ENCODE measurements at regions not wholly inside any gene's neighbourhood (a gene's known extent, or its start where the extent isn't known, plus 50 kb on each side); places are given as distances from the start of the nearest gene placed in this dataset.

GRCh38 chr11:97974798-97975498 lies 1045.8 kb upstream of the CNTN5 start:
- Histone ChIP-seq H3K4me3 (ENCODE audit: low read depth, low read length) (no peak overlapping the region), H3K36me3 (replicated peaks) (no peaks in the 10 kb centered on the region), H3K27me3 (replicated peaks) (no peaks in the 10 kb centered on the region), H3K27ac (no peak overlapping the region)
- in situ Hi-C loops (cut with HindIII; ENCODE audit: low pct_ligation_motif_present, low sequenced_read_pairs): no loop called here
- no peak for DNase-seq
- no peak for TF ChIP-seq CTCF (IDR thresholded peaks at IDR 0.05; ENCODE audit: low read depth, low read length, missing control alignments)

- Histone ChIP-seq H3K36me3 (replicated peaks) (no peaks in the 10 kb centered on the region), H3K4me3 (ENCODE audit: low read depth, low read length) (no peak overlapping the region), H3K27me3 (replicated peaks) (no peaks in the 10 kb centered on the region), H3K27ac (no peak overlapping the region)
- no peak for DNase-seq
- no peak for TF ChIP-seq CTCF (IDR thresholded peaks at IDR 0.05; ENCODE audit: low read depth, low read length, missing control alignments)
- in situ Hi-C loops (cut with HindIII; ENCODE audit: low pct_ligation_motif_present, low sequenced_read_pairs): no loop called here
Measured at GRCh38 chr11:97977726-97978125, 1043.0 kb upstream of the CNTN5 start.

- H3K4me3 ChIP-seq (ENCODE audit: low read depth, low read length): no peak overlapping the region
- TF ChIP-seq CTCF (IDR thresholded peaks at IDR 0.05; ENCODE audit: low read depth, low read length, missing control alignments): no peak
- H3K36me3 ChIP-seq (replicated peaks): no peaks in the 10 kb centered on the region
- in situ Hi-C loops (cut with HindIII; ENCODE audit: low pct_ligation_motif_present, low sequenced_read_pairs): no loop called here
- no peak overlapping the region for H3K27ac ChIP-seq
- H3K27me3 ChIP-seq (replicated peaks): no peaks in the 10 kb centered on the region
- DNase-seq: no peak
Measured at GRCh38 chr11:97979741-97980140, 1041.0 kb upstream of the CNTN5 start.

GRCh38 chr11:97982512-97982911 lies 1038.2 kb upstream of the CNTN5 start:
- DNase-seq: no peak

GRCh38 chr11:97989121-97989520 lies 1031.6 kb upstream of the CNTN5 start:
- no peak for TF ChIP-seq CTCF (IDR thresholded peaks at IDR 0.05; ENCODE audit: low read depth, low read length, missing control alignments)
- no peaks in the 10 kb centered on the region for H3K27me3 ChIP-seq (replicated peaks)
- no peak for DNase-seq
- no peaks in the 10 kb centered on the region for H3K36me3 ChIP-seq (replicated peaks)
- H3K27ac ChIP-seq: no peak overlapping the region
- no peak overlapping the region for H3K4me3 ChIP-seq (ENCODE audit: low read depth, low read length)
- in situ Hi-C loops (cut with HindIII; ENCODE audit: low pct_ligation_motif_present, low sequenced_read_pairs): no loop called here

More at GRCh38 chr11:97982512-97982911, 1038.2 kb upstream of the CNTN5 start:
- Histone ChIP-seq H3K4me3 (ENCODE audit: low read depth, low read length) (no peak overlapping the region), H3K27ac (no peak overlapping the region), H3K27me3 (replicated peaks) (no peaks in the 10 kb centered on the region), H3K36me3 (replicated peaks) (no peaks in the 10 kb centered on the region)
- in situ Hi-C loops (cut with HindIII; ENCODE audit: low pct_ligation_motif_present, low sequenced_read_pairs): no loop called here
- TF ChIP-seq CTCF (IDR thresholded peaks at IDR 0.05; ENCODE audit: low read depth, low read length, missing control alignments): no peak

All from brain microvascular endothelial cell (primary cell).